ENCODE measurements at regions not wholly inside any gene's neighbourhood (a gene's known extent, or its start where the extent isn't known, plus 50 kb on each side); places are given as distances from the start of the nearest gene placed in this dataset.

GRCh38 chrX:3204606-3205005 is 141.8 kb downstream of the MXRA5 start:
- TF ChIP-seq, protein P1, sequence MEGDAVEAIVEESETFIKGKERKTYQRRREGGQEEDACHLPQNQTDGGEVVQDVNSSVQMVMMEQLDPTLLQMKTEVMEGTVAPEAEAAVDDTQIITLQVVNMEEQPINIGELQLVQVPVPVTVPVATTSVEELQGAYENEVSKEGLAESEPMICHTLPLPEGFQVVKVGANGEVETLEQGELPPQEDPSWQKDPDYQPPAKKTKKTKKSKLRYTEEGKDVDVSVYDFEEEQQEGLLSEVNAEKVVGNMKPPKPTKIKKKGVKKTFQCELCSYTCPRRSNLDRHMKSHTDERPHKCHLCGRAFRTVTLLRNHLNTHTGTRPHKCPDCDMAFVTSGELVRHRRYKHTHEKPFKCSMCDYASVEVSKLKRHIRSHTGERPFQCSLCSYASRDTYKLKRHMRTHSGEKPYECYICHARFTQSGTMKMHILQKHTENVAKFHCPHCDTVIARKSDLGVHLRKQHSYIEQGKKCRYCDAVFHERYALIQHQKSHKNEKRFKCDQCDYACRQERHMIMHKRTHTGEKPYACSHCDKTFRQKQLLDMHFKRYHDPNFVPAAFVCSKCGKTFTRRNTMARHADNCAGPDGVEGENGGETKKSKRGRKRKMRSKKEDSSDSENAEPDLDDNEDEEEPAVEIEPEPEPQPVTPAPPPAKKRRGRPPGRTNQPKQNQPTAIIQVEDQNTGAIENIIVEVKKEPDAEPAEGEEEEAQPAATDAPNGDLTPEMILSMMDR (IDR thresholded peaks at IDR 0.05; ENCODE audit: insufficient read depth, low read length, missing control alignments) = no peak
- no peak for DNase-seq (ENCODE audit: low read depth, low spot score)
- ChIA-PET CTCF (no interaction called here), POLR2A (no interaction called here)
- no peak overlapping the region for H3K4me3 ChIP-seq (ENCODE audit: low read depth, low read length)

- TF ChIP-seq, protein P1 (IDR thresholded peaks at IDR 0.05; ENCODE audit: insufficient read depth, low read length, missing control alignments) = no peak
- ChIA-PET POLR2A (no interaction called here), CTCF (no interaction called here)
- no peak overlapping the region for H3K4me3 ChIP-seq (ENCODE audit: low read depth, low read length)
- DNase-seq (ENCODE audit: low read depth, low spot score) = no peak
These were observed 150.6 kb downstream of the MXRA5 start for GRCh38 chrX:3195845-3196244.

DNA sequence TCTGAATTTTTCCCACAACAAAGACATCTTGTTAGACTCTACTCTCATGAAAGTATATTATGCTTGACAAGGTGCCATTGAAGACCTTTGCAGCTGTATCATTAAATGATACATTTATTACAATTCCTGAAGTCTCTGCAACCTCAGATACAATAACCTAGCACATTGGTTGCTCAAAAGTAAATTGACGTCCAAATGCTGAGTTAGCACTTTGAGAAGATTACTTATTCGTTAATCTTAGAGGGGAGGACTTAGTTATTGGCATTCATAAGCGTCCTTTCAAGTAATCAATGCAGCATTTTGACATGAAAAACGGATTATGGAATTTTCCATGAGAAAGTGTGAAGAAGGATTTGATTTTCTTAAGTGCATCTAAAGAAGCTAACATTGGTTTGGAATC is 151.6 kb downstream of the ARSF start:
- H3K4me3 ChIP-seq (ENCODE audit: low read depth, low read length) = no peak overlapping the region
- TF ChIP-seq, protein P1 (IDR thresholded peaks at IDR 0.05; ENCODE audit: insufficient read depth, low read length, missing control alignments) = no peak
- ChIA-PET CTCF (no interaction called here), POLR2A (no interaction called here)
- no peak for DNase-seq (ENCODE audit: low read depth, low spot score)

DNA sequence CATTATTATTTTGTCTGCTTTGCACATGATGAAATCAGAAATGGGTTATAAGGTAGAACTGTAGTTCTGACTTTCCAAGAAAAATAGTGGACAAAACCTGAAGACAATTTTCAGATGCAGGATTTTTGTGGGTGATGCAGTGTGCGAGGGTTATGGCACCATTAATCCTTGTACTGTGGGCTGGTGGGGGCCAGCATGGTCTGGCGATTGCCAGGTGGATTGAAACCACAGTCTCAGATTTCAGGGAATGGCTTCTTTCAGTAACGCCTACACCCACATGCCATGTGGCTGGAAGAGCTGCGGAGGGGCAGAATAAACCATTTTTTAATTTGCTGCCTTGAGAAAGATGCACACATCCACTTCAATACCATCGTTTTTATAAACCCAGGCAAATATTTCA is 150.5 kb downstream of the ARSF start:
- ChIA-PET POLR2A (no interaction called here), CTCF (no interaction called here)
- TF ChIP-seq, protein P1 (IDR thresholded peaks at IDR 0.05; ENCODE audit: insufficient read depth, low read length, missing control alignments) = no peak
- DNase-seq (ENCODE audit: low read depth, low spot score) = no peak
- no peak overlapping the region for H3K4me3 ChIP-seq (ENCODE audit: low read depth, low read length)

DNA sequence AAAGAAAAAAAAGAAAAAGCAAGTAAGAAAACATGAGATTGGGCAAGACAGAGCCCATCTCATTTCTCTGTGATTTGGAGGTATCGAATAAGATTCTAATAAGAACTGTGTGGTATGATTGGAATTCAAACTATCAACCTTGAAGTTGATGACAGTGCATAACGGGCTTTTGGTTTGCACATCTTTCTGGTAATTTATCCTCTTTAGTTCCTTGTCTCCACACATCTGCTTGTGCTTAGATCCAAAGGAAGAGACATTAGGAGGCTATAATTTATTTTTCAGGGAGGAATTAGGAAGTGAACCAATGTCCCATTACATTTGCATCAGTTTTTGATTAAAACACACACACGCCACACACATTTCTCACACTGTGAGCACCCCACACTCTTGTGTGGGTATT is 149.9 kb downstream of the ARSF start:
- ChIA-PET POLR2A (no interaction called here), CTCF (no interaction called here)
- TF ChIP-seq, protein P1 (IDR thresholded peaks at IDR 0.05; ENCODE audit: insufficient read depth, low read length, missing control alignments) = no peak
- no peak overlapping the region for H3K4me3 ChIP-seq (ENCODE audit: low read depth, low read length)
- DNase-seq (ENCODE audit: low read depth, low spot score) = no peak

DNA sequence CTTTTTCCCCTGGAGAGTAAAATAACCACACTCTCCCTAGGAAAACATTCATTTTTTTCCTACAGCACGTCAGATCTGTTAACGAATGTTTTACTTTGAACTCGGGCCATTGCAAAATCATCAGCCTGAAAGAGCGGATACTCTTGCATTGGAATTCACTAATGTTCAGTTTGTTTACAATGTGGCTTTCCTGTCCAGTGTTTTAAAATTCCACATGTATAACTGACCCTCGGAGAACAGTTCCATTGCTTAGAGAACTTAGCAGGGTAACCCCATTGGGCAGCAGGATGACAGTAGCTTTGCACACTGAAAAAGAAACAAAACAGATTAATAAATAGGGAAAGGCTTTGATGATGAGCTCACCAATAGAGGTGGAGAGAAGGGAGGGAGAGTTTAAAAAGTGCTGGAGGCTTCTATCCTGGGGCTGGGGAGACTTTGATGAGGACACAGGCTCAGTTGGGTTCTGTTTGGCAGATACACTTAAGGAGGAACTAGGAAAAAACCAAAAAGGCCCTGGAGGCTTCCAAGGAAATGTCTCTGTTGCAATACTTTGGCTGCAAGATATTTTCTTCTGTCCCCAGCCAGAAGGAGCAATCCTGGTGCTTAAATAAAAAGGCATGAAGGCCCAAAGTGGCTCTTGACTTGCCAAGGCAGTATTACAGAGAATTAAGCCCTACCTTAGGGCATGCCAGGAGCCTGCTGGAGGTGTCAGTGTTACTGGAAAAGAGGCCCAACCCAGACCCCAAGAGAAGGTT is 143.1 kb downstream of the ARSF start:
- no peak overlapping the region for H3K4me3 ChIP-seq (ENCODE audit: low read depth, low read length)
- peak; percentile 67 for DNase-seq (ENCODE audit: low read depth, low spot score)
- CTCF ChIA-PET = no interaction called here
- TF ChIP-seq, protein P1 (IDR thresholded peaks at IDR 0.05; ENCODE audit: insufficient read depth, low read length, missing control alignments) = no peak
- POLR2A ChIA-PET = no interaction called here

Measured in AG04449 (cell line).